ENCODE measurements at regions not wholly inside any gene's neighbourhood (a gene's known extent, or its start where the extent isn't known, plus 50 kb on each side); places are given as distances from the start of the nearest gene placed in this dataset.

- Histone ChIP-seq H3K36me3 (no peaks in the 10 kb centered on the region), H3K9me3 (no peaks in the 10 kb centered on the region), H3K27me3 (peaks cover 0 to 6% (median 0%) of the 10 kb centered on the region in 4 donors), H3K4me3 (peak overlapping the region in 3 of 4 donors; percentile 20 to 41 (median 24)), H3K27ac (no peak overlapping the region), H3K4me1 (peaks cover 0 to 12% (median 8%) of the 10 kb centered on the region in 4 donors)
- no peak for TF ChIP-seq CTCF (IDR thresholded peaks at IDR 0.05)
- no peak for TF ChIP-seq EP300 (IDR thresholded peaks at IDR 0.05)
- no peak for TF ChIP-seq POLR2A (IDR thresholded peaks at IDR 0.05)
- TF ChIP-seq POLR2AphosphoS5 (IDR thresholded peaks at IDR 0.05): no peak
- DNase-seq: no peak
- WGBS, 2 donors: 2 to 3% methylated on average over 27 of the region's 27 CpGs
- peak in 1 of 2 donors; percentile 46 for ATAC-seq (ENCODE audit: low FRiP score in 2 of 2)
These were observed 122.6 kb downstream of the GPX5 start for GRCh38 chr6:28648035-28648877.

- Histone ChIP-seq H3K4me3 (peak overlapping the region in 3 of 4 donors; percentile 20 to 41 (median 24)), H3K4me1 (peaks cover 0 to 12% (median 8%) of the 10 kb centered on the region in 4 donors), H3K9me3 (no peaks in the 10 kb centered on the region), H3K27ac (no peak overlapping the region), H3K36me3 (no peaks in the 10 kb centered on the region), H3K27me3 (peaks cover 0 to 6% (median 0%) of the 10 kb centered on the region in 4 donors)
- no peak for DNase-seq
- no peak for ATAC-seq (ENCODE audit: low FRiP score in 2 of 2)
- WGBS, 2 donors: 9% methylated on average over 10 of the region's 10 CpGs
- no peak for TF ChIP-seq EP300 (IDR thresholded peaks at IDR 0.05)
- no peak for TF ChIP-seq POLR2A (IDR thresholded peaks at IDR 0.05)
- no peak for TF ChIP-seq POLR2AphosphoS5 (IDR thresholded peaks at IDR 0.05)
- TF ChIP-seq CTCF (IDR thresholded peaks at IDR 0.05): no peak
These were observed 123.2 kb downstream of the GPX5 start for GRCh38 chr6:28648878-28649375.

- no peak for TF ChIP-seq EP300 (IDR thresholded peaks at IDR 0.05)
- 85 to 88% methylated on average over 6 of the region's 6 CpGs for WGBS, 2 donors
- H3K27me3 ChIP-seq: peaks cover 0 to 6% (median 0%) of the 10 kb centered on the region in 4 donors
These were observed 125.5 kb downstream of the GPX5 start for GRCh38 chr6:28651161-28651560.

GRCh38 chr6:28653876-28654275, 128.2 kb downstream of the GPX5 start:
- Histone ChIP-seq H3K36me3 (no peaks in the 10 kb centered on the region), H3K27ac (no peak overlapping the region), H3K4me3 (no peak overlapping the region), H3K9me3 (no peaks in the 10 kb centered on the region), H3K4me1 (peaks cover 0 to 17% (median 4%) of the 10 kb centered on the region in 4 donors), H3K27me3 (peaks cover 0 to 4% (median 0%) of the 10 kb centered on the region in 4 donors)
- ATAC-seq (ENCODE audit: low FRiP score in 2 of 2) (no peak), DNase-seq (no peak)
- no peak for TF ChIP-seq CTCF (IDR thresholded peaks at IDR 0.05)
- TF ChIP-seq EP300 (IDR thresholded peaks at IDR 0.05): no peak
- TF ChIP-seq POLR2AphosphoS5 (IDR thresholded peaks at IDR 0.05): no peak
- no peak for TF ChIP-seq POLR2A (IDR thresholded peaks at IDR 0.05)
- 86 to 89% methylated on average over 4 of the region's 4 CpGs for WGBS, 2 donors

More at GRCh38 chr6:28651161-28651560, 125.5 kb downstream of the GPX5 start:
- Histone ChIP-seq H3K4me3 (no peak overlapping the region), H3K36me3 (no peaks in the 10 kb centered on the region), H3K4me1 (peaks cover 0 to 12% (median 8%) of the 10 kb centered on the region in 4 donors), H3K9me3 (no peaks in the 10 kb centered on the region), H3K27ac (no peak overlapping the region)
- DNase-seq: no peak
- no peak for ATAC-seq (ENCODE audit: low FRiP score in 2 of 2)

GRCh38 chr6:28655164-28655563, 129.5 kb downstream of the GPX5 start:
- ATAC-seq (ENCODE audit: low FRiP score in 2 of 2) (no peak), DNase-seq (no peak)
- peaks cover 0 to 4% (median 0%) of the 10 kb centered on the region in 4 donors for H3K27me3 ChIP-seq
- no peak overlapping the region for H3K4me3 ChIP-seq
- TF ChIP-seq POLR2A (IDR thresholded peaks at IDR 0.05) (no peak), EP300 (IDR thresholded peaks at IDR 0.05) (no peak), CTCF (IDR thresholded peaks at IDR 0.05) (no peak), POLR2AphosphoS5 (IDR thresholded peaks at IDR 0.05) (no peak)
- H3K27ac ChIP-seq: no peak overlapping the region
- no peaks in the 10 kb centered on the region for H3K36me3 ChIP-seq
- 89 to 92% methylated on average over 5 of the region's 5 CpGs for WGBS, 2 donors
- no peaks in the 10 kb centered on the region for H3K9me3 ChIP-seq
- peaks cover 0 to 18% (median 3%) of the 10 kb centered on the region in 4 donors for H3K4me1 ChIP-seq

All from upper lobe of left lung (tissue), 6 donors.